ENCODE measurements at regions not wholly inside any gene's neighbourhood (a gene's known extent, or its start where the extent isn't known, plus 50 kb on each side); places are given as distances from the start of the nearest gene placed in this dataset.

DNA sequence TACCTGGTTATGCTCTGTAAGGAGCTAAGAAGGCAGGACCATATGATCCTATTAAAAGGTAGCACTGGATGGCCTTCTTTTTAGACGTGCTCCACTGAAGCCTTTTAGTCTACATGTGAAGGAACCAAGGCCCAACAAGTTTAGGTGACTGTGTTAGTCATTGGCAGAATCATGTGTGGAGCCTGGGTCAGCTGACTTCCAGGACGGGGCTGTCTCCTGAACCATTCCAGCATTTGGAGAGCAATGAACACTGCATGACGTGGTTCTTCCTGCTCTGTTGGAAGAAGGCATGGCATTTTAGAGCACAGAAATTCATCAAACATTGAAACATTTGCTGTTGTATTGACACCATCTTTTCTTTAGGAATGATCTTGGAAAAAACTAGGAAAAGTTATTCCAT lies 87.8 kb upstream of the TIAM2 start:
- no peak for TF ChIP-seq POLR2A (IDR thresholded peaks at IDR 0.05)
- TF ChIP-seq, protein P1, sequence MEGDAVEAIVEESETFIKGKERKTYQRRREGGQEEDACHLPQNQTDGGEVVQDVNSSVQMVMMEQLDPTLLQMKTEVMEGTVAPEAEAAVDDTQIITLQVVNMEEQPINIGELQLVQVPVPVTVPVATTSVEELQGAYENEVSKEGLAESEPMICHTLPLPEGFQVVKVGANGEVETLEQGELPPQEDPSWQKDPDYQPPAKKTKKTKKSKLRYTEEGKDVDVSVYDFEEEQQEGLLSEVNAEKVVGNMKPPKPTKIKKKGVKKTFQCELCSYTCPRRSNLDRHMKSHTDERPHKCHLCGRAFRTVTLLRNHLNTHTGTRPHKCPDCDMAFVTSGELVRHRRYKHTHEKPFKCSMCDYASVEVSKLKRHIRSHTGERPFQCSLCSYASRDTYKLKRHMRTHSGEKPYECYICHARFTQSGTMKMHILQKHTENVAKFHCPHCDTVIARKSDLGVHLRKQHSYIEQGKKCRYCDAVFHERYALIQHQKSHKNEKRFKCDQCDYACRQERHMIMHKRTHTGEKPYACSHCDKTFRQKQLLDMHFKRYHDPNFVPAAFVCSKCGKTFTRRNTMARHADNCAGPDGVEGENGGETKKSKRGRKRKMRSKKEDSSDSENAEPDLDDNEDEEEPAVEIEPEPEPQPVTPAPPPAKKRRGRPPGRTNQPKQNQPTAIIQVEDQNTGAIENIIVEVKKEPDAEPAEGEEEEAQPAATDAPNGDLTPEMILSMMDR (IDR thresholded peaks at IDR 0.05): no peak

Data from uterus (tissue), 2 donors.